ENCODE measurements at regions not wholly inside any gene's neighbourhood (a gene's known extent, or its start where the extent isn't known, plus 50 kb on each side); places are given as distances from the start of the nearest gene placed in this dataset.

DNA sequence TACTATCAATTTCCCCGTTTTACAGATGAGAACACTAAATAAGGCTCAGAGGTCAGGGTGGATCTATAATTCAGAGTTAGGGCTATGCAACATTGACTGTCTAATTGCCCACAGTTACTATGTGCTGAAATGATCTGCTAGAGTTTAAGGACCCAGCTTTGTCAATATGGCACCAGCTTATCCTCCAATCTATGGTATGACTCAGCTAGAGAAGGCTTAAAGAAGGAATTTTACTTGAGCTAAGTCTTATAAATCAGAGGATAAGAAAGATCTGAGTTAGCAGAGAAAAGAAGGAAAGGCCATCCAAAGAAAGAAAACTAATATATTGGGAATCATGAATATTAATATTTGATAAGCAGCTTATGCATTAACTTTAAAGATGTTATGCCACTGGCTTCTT lies 78.1 kb downstream of the ASB9 start:
- no peak for DNase-seq (ENCODE audit: low spot score)

DNA sequence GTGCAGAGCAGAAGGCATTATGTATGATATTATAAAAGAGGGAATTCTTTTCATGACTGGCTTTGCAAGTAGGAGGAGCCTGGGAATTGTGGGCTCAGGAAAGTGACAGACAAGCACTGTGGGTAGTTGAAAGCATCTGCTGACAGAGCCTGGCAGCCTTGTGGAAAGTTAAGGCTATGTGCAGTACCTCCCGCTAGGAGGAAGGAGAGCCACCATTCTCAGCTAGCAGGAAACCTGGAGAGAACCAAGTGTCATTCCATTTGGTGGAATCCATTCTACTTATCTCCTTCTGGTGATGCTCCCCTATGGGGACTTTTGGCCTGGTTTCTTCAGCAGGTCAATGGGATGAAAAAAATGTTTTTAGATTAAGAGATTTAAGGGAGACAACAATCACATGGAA lies 81.8 kb downstream of the ASB9 start:
- DNase-seq (ENCODE audit: low spot score): no peak

DNA sequence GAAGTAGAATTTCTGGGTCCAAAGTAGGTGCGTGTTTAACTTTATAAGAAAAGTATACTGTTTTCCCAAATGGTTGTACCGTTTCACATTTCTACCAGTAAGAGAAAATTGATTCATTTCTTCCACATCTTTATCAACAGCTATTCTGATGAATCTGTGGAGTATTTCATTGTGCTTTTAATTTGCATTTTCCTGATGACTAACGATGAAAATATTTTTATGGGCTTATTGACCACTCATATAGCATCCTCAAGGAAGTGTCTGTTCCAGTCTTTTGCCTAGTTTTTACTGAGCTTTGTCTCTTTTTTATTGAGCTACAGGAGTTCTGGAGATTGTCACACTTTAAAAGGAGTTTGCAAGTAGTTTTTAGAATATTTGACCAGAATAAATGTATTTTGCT lies 92.6 kb downstream of the ASB9 start:
- DNase-seq (ENCODE audit: low spot score): peak; percentile 22

DNA sequence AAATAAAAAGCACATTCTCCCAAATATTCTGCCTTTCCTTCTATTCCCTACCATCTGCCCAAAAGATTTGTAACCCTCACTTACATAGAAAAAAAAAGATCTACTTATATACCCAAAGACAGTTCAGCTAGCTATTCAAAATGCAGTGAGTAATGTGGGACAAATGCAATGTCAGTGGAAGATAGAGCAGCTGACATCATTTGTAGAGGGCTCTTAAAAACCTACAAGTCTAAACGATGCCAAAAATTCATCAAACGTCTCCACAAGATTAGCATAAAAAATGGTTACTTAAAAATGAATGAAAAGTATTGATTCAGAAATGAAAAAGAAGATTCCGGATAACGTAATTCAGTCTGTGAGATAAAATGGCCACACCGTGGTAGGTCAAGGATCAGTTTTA lies 96.5 kb downstream of the ASB9 start:
- no peak for DNase-seq (ENCODE audit: low spot score)

DNA sequence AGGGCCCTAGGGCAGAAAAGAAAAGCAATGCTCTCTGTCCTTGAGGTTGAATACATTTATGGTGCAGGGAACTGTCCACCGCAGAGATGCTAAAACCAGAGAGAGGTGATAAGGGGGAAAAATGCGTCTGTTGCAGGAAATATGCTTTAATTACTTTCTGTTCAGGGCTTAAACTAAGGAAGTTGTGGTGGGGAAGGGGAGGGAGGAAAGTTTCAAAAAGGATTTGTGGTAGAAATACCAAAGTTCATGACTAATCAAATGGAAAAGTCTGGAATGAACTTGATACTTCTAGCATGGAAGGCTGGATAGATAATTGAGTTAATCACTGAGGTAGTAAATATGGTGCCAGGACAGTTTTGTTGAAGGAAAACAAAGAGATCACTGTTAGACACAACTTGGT lies 99.0 kb downstream of the ASB9 start:
- DNase-seq (ENCODE audit: low spot score): peak; percentile 48

DNA sequence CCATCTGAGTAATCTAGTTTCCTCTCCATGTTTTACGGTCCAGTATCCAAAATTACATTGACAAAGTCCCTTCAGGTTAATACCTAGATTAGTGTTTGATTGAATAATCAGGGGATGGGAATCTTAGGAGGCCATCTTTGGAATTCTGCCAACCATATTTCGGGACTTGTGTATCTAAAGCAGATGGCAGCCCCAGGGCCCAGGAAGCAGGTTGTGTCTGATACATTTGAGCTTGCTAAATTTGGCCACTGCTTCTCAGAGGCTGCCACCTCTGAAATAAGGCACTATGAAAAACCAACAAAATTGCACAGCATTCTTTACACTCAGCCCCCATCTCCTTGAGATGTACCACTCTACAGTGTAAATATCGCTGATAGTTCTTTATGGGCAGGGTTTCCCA lies 102.1 kb downstream of the ASB9 start:
- no peak for DNase-seq (ENCODE audit: low spot score)

DNA sequence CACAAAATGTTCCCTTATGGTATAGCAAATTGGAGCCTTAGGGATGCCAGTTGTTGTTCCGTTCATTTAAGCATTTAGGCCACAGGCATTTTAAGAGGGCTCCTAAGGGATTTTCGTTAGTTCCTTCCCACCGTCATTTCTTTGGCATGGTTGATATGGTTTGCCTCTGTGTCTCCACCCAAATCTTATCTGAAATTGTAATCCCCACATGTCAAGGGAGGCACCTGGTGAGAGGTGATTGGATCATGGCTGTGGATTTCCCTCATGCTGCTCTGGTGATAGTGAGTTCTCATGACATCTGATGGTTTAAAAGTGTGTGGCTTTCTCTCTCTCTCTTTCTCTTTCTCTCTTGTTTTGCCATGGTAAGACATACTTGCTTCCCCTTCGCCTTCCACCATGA lies 104.1 kb downstream of the ASB9 start:
- no peak for DNase-seq (ENCODE audit: low spot score)

DNA sequence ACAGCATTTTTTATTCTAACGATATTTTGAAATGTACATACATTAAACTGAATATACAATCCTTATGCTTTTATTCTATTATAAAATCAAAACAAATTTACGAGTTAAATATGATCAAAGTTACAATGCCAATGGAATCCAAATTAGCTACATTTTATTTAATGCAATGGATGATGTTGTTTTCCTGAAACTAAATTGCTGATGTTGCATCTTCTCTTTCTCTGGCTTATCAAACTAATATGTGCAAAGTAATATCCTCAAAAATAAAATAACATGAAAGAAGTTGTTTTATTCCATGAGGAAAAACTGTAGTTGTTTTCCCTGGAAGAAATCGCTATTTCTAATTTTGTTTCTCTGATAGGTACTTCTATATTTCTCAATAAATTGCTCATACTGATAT lies 106.8 kb downstream of the ASB9 start:
- no peak for DNase-seq (ENCODE audit: low spot score)

DNA sequence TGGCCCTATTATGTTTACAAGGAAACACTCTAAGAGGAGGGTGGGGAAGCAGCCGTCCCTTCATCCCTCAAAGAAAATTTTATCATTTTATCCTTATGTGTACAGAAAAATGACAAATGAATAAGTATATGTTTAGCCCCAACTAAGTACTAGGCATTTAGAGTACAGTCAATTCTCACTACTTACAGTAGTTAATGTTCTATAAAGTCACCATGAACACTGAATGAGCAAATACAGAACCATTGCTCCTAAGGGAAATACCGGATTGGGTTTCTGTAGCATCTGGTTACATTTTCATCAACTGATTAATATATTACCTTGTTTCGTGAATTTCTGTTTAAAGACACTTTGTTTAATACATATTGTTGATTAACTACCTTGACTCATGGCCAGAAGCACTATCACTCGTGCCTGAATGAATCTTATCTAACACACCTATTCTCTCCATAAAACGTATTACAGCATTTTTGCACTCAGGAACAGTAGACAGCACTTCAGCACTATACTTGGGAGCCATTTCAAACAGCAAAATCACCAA lies 109.3 kb downstream of the ASB9 start:
- peak; percentile 65 for DNase-seq (ENCODE audit: low spot score)

DNA sequence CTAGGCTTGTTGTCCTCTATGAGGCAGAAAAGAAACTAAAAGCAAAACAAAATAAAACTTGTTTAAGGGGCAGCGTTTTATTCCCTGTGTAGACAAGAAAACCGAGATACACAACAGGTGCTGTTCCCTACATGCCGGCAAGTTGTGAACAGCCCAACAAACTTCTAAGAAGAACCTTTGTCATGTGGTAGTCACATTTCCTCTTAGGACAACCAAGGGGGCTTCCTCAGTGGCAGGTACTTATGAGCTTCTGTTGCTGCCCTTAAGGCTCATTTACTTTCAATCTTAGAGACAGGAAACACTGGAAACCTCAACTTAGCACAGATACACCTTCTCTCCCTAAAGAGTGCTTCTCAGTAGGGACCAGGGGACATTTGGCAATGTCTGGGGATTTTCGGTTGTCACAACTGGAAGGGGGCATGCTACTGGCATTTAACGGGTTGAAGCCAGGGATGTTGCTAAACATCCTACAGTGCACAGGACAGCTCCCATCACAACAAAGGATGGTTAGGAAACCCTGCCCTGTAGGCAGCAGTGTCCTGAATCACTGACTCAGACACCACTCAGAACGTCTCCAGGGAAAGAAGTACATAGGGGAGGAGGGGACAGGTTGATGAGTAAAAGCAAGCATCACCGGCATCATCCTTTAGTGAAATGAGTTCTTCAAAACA lies 111.0 kb downstream of the ASB9 start:
- DNase-seq (ENCODE audit: low spot score): peak; percentile 66

DNA sequence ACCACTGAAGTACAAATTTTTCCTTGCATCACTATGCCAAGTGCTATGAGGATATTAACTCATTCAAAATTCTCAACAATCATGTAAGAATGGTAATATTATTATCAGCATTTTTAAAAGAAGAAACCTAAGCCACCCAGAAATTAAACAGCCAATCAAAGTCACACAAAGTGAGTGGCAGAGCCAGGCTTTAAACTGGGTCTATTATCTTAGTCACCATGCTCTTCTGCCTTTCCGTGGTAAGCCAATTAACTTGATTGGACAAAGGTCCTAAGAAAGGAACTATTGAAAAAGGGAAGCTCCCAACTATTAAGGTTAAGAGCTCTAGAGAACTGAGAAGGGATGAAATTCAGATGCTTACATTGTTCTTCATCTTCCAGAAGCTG lies 111.5 kb downstream of the ASB9 start:
- DNase-seq (ENCODE audit: low spot score): no peak

DNA sequence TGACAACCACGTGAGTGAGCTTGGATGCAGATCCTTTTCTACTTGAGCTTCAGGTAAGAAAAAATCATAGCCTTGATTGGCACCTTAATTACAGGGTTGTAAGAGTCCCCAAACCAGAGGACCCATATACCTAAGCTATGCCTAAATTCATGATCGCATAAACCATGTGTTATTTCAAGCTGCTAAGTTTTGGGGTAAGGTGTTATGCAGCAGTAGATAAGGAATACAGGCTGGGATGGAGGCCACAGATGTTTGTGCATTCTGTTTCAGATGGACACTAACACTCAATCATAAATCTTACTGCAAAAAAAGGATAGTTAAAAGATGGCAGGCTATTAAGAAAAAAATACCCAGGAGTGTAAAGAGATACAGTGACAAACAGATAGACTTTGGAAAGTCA lies 112.3 kb downstream of the ASB9 start:
- no peak for DNase-seq (ENCODE audit: low spot score)

DNA sequence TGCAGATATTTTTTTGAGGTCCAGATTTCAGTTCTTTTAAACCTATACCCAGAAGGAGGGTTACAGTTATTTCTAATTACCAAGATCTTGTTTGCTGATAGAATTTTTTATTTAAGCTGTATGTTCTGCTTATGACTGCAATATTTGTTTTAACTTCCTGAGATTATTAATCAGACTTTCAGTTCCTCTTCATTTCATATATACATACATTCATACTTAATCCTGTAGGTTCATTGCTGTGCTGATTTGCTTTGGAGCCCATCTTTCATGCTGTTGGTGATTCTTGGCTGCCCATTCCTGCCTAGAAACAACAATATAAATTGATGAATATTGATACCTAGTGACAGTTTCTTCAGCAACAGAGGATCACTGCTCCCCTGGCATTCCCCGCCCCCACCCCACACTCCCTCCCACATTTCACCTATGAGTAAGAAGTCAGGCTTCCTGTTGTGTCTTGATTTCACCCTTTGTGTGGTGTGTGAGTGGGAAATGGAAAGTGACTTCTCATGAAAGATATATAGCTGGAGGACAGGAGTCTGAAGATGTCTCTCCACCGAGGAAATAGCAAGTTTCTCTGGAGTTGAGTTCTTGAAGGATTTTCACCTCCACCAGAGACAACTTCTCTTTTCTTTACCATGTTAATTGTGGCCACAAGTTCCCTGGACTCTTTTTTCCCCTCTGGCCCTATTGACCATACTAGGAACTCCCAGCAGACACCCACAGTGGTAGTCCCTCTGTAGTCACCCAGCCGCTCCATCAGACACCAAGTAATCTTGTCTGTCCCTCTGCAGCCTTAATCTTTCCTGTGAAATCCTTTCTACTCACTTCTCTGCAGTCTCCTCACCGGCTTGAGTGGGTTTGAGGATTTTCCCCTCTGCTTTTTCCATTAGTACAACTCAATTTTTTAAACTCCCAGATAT lies 118.4 kb downstream of the ASB9 start:
- peak; percentile 55 for DNase-seq (ENCODE audit: low spot score)

DNA sequence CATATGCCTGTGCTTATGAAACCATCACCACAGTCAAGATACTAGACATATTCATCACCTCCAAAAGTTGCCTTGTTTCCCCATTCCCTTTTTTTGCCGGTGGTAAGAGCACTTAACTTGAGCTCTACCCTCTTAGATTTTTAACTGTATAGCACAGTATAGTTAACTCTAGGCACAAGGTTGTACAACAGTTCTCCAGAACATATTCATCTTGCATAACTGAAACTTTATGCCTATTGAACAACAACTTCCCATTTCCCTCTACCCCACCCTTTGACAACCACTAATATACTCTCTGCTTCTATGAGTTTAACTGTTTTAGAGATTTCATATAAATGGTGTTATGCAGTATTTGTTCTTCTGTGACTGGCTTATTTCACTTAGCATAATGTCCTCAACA lies 119.3 kb downstream of the ASB9 start:
- DNase-seq (ENCODE audit: low spot score): no peak

DNA sequence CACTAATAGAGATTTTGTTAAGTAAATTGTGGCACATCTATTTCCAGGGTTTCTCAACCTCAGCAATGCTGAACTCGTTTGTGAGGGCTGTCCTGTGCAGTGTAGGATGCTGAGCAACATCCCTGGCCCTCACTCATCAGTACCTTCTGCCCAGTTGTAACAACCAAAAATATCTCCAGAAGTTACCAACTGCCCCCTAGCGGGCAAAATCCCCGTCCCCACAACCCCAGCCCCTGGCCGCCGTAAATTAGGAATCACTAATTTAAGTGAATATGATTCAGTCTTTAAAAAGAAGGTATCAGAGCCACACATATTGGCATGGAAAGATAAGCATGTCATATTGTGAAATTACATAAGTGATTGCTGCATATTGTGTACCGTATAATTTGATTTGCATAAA lies 123.4 kb downstream of the ASB9 start:
- DNase-seq (ENCODE audit: low spot score): peak; percentile 17

DNA sequence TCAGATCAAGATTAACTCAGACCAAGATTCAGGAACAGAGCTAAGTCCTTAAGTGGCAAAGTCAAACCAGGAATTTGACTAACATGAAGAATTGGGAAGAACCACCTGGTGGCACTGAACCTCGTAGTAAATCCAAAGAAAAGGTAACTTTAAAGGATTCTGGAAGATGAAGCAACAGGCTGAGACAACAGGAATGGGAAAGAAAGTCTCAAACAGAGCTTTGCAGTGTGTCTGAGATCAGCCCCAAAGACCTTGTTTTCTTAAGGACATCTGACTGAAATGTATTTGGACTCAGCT lies 126.1 kb downstream of the ASB9 start:
- DNase-seq (ENCODE audit: low spot score): no peak

DNA sequence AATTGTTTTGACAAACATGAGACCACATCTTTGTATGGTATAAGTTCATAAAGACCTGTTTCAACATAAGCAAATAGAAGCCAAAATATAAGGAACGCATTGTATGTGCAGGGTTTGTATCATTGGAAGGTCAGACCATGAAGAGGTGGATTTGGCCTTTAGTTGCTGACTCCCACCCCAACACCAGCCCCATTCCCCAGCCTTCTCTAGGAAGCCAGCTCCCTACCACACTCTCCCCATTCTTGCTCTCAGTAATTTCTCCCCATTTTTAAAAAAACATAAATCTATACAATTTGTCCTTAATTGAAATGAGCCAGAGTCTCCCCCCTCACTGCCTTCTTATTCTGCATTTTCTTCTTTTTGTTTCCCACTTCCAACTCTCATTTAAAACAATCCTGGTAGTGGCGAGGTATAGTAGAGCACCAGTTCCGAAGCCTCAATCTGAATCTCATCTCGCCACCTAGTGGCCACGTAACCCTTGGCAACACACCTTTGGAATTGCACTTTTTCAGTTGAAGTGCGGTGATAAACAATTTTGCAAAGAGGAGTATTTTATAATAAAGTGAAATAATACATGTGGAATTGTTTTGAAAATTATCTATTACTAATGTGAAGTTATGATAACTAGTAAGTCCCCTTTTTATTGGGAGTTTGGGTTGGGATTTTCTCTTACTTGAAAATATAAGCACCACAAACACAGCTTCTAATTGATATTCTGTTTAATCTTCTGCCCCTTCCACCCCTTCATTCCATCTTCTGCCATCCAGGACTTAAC lies 126.6 kb downstream of the ASB9 start:
- DNase-seq (ENCODE audit: low spot score): peak; percentile 47

DNA sequence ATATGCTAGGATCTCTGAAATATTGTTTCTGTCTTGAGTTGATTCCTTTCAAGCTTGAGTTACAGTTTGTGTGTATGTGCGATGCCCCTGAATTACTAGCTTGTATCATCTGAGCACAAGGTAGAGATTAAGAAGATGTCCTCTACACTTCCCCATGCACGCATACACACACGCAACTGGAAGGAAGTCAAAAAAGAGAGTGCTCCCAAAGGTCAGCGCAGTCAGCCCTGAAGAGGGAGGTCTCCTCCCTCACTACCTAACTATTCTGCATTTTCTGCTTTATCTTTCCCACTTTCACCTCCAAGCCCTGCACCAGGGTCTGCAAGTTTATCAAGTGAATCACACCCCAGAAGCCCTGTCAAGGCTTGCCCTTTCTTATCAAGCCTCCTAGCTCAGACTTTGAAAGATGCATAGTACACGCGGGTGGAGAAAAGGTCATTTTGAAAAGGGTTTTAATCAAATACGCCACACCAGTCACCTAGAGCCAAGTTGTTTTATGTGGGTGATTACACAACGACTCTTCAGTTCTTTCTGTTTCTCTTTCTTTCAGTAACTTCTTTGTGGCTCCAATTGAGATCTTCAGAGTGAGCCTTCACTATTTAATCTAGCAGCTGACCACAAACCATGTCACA lies 127.7 kb downstream of the ASB9 start:
- no peak for DNase-seq (ENCODE audit: low spot score)

DNA sequence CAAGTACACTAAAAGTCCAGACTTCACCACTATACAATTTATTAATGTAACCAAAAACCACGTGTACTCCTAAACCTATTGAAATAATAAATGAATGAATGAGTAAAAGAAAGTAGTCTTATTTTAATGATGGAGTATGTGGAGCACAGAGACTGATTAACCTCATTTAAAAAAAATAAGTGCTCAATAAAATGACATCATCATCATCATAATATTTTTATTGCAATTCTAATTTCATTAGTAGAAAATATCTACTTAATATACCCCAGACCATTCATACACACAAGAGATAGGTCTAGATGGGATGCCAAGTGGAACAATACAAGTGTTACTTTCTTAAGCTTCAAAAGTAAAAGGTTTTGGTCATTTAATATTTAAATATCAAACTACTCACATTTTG lies 133.1 kb downstream of the ASB9 start:
- no peak for DNase-seq (ENCODE audit: low spot score)

DNA sequence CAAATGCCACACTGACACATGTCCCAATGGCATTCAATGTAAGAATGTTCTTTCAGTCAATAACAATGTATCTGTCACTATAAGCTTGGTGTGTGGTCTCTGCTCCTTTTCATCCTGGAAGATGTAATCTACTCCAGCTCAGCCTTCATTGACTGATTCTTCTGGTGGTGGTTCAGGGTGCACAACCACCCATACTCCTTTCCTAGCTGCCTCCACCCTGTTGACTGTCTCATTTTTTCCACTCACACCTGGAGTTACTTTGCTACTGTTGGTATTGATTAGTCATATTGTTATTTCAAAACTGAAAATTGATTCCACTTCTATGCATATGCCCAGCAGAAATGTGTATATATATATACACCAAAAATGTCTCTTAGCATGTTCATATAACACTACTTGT lies 140.5 kb downstream of the ASB9 start:
- DNase-seq (ENCODE audit: low spot score): no peak

DNA sequence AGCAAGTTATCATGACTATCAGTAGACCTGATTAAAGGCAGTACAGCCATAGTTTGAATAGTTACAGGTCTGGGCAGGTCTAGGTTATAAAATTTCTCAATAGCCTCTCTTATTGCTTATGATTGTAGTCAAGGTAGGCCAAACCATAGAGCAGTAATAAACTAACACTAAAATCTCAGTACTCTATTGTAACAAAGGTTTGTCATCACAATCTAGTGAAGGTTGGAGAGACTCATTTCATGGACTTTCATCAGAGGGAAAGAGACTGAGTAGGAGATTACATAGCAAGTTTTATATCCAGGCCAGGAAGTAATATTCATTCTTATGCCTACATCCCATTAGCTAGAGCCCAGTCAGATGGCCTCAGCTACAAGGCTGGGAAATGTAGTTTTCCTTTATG lies 141.0 kb downstream of the ASB9 start:
- DNase-seq (ENCODE audit: low spot score): no peak

DNA sequence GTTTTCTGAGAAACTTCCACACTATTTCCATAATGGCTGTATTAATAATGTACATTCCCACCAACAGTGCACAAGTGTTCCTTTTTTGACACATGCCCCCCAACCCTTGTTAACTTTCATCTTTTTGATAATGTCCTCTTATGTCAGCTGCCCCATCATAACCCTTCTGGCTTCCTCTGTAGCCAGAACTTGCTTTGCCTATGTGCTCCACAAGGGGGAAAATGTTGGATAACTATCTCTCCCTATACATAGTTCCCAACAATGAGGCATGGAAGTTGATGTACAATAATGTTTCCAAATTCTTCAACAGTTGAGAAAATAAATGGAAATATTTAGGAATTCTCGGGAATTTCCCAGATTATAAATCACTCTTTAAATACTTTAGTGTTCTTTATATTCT lies 142.9 kb downstream of the ASB9 start:
- no peak for DNase-seq (ENCODE audit: low spot score)

Data from kidney tubule cell (primary cell).